Ascending aorta (tissue), 2 donors: ENCODE measurements at regions not wholly inside any gene's neighbourhood (a gene's known extent, or its start where the extent isn't known, plus 50 kb on each side); places are given as distances from the start of the nearest gene placed in this dataset.

ENCODE experiments used
- DNase-seq, 2 donors: peaks; one replicate each; pipeline ENCODE4 v3.0.0-alpha.2; 2019; ENCODE audit warnings: low spot score in 2 of 2
- H3K27ac ChIP-seq, 2 donors: fragments of 200-600 bp; sonication (generic); one replicate each; pipeline ENCODE4 v1.5.1; 2016 to 2017; ENCODE audit warnings: mild to moderate bottlenecking in 1 of 2
- H3K27me3 ChIP-seq: fragments of 200-600 bp; sonication (generic); one replicate; pipeline ENCODE4 v1.5.1; 2017
- H3K36me3 ChIP-seq, 2 donors: fragments of 200-600 bp; sonication (generic); one replicate each; pipeline ENCODE4 v1.5.1; 2016
- H3K4me1 ChIP-seq, 2 donors: fragments of 200-600 bp; sonication (generic); one replicate each; pipeline ENCODE4 v1.5.1; 2016 to 2017; ENCODE audit warnings: mild to moderate bottlenecking in 1 of 2
- H3K4me3 ChIP-seq, 2 donors: fragments of 200-600 bp; sonication (generic); one replicate each; pipeline ENCODE4 v1.5.1; 2016 to 2017; ENCODE audit warnings: mild to moderate bottlenecking in 1 of 2
- H3K9me3 ChIP-seq, 2 donors: fragments of 200-600 bp; sonication (generic); one replicate each; pipeline ENCODE4 v1.5.1; 2016
- CTCF ChIP-seq, 3 experiments: fragments of 200-600 bp in 2 of 3; fragments of 450-650 bp in 1 of 3; sonication (generic) in 2 of 3; IDR thresholded peaks; one replicate each; pipeline ENCODE4 v1.5.1; 2016 to 2019; ENCODE audit warnings: antibody characterized with exemption in 3 of 3, mild to moderate bottlenecking in 1 of 3, moderate library complexity in 1 of 3
- intact Hi-C: fragments of 100-400 bp; cut with DNase I; formaldehyde crosslinking; loops from one replicate; pipeline ENCODE4 v1.15.1; 2023

- H3K36me3 ChIP-seq, result no peaks in the 10 kb centered on the region
- no peak overlapping the region for H3K27ac ChIP-seq
- H3K4me3 ChIP-seq, result no peak overlapping the region
- TF ChIP-seq CTCF (IDR thresholded peaks at IDR 0.05), result no peak
- no peaks in the 10 kb centered on the region for H3K27me3 ChIP-seq
- H3K9me3 ChIP-seq, result no peaks in the 10 kb centered on the region
- no peaks in the 10 kb centered on the region for H3K4me1 ChIP-seq
- DNase-seq, result no peak
- intact Hi-C loops, result no loop called here
Observed at GRCh38 chr1:184322253-184322652, 64.6 kb upstream of the C1orf21 start.

- Histone ChIP-seq H3K27me3 (no peaks in the 10 kb centered on the region), H3K4me1 (no peaks in the 10 kb centered on the region), H3K9me3 (no peaks in the 10 kb centered on the region), H3K36me3 (no peaks in the 10 kb centered on the region), H3K4me3 (no peak overlapping the region), H3K27ac (no peak overlapping the region)
- intact Hi-C loops, result no loop called here
- no peak for TF ChIP-seq CTCF (IDR thresholded peaks at IDR 0.05)
- no peak for DNase-seq
Observed at GRCh38 chr1:184324972-184325371, 61.9 kb upstream of the C1orf21 start.

GRCh38 chr1:184326278-184326677, 60.6 kb upstream of the C1orf21 start:
- Histone ChIP-seq H3K27ac (no peak overlapping the region), H3K36me3 (no peaks in the 10 kb centered on the region), H3K27me3 (no peaks in the 10 kb centered on the region), H3K4me1 (no peaks in the 10 kb centered on the region), H3K9me3 (no peaks in the 10 kb centered on the region), H3K4me3 (no peak overlapping the region)
- DNase-seq, result no peak
- intact Hi-C loops, result no loop called here
- TF ChIP-seq CTCF (IDR thresholded peaks at IDR 0.05), result no peak

GRCh38 chr1:184329245-184329953, 57.4 kb upstream of the C1orf21 start:
- H3K27ac ChIP-seq, result no peak overlapping the region
- H3K4me1 ChIP-seq, result no peaks in the 10 kb centered on the region
- H3K9me3 ChIP-seq, result no peaks in the 10 kb centered on the region
- intact Hi-C loops, result no loop called here
- no peaks in the 10 kb centered on the region for H3K27me3 ChIP-seq
- DNase-seq, result no peak
- no peaks in the 10 kb centered on the region for H3K36me3 ChIP-seq
- no peak overlapping the region for H3K4me3 ChIP-seq
- no peak for TF ChIP-seq CTCF (IDR thresholded peaks at IDR 0.05)

GRCh38 chr1:184329962-184330868, 56.6 kb upstream of the C1orf21 start:
- DNase-seq, result no peak
- Histone ChIP-seq H3K4me1 (no peaks in the 10 kb centered on the region), H3K4me3 (no peak overlapping the region), H3K9me3 (no peaks in the 10 kb centered on the region), H3K36me3 (no peaks in the 10 kb centered on the region), H3K27me3 (no peaks in the 10 kb centered on the region), H3K27ac (no peak overlapping the region)
- intact Hi-C loops, result no loop called here
- no peak for TF ChIP-seq CTCF (IDR thresholded peaks at IDR 0.05)
